BLaER1 treated with 17β-estradiol and CSF1 and Interleukin-3, amounts not matched to agents 10 nM and 100 nM (cell line): ENCODE measurements at regions not wholly inside any gene's neighbourhood (a gene's known extent, or its start where the extent isn't known, plus 50 kb on each side); places are given as distances from the start of the nearest gene placed in this dataset.
"Not testable (repeated sequence)": the region's sequence is repeated elsewhere in the genome, so short reads cannot be mapped to it uniquely, and the experiment has no call there.

Experiments used
- H3K27ac ChIP-seq, 11 experiments: shearing (Covaris generic); formaldehyde crosslinking; 2 replicates each; pipeline ENCODE4 v1.8.1; 2022
- H3K27me3 ChIP-seq, 11 experiments: shearing (Covaris generic); formaldehyde crosslinking; 2 replicates each; pipeline ENCODE4 v1.8.1; 2022
- H3K36me3 ChIP-seq, 11 experiments: shearing (Covaris generic); formaldehyde crosslinking; 2 replicates each; pipeline ENCODE4 v1.8.1; 2022
- H3K4me1 ChIP-seq, 10 experiments: shearing (Covaris generic); formaldehyde crosslinking; 2 replicates each; pipeline ENCODE4 v1.8.1; 2022
- H3K4me2 ChIP-seq, 11 experiments: shearing (Covaris generic); formaldehyde crosslinking; 2 replicates each; pipeline ENCODE4 v1.8.1; 2022
- H3K4me3 ChIP-seq, 10 experiments: shearing (Covaris generic); formaldehyde crosslinking; 2 replicates each; pipeline ENCODE4 v1.8.1; 2022
- H3K9ac ChIP-seq, 11 experiments: shearing (Covaris generic); formaldehyde crosslinking; 2 replicates each; pipeline ENCODE4 v1.8.1; 2022
- H3K9me3 ChIP-seq, 11 experiments: shearing (Covaris generic); formaldehyde crosslinking; replicated peaks in 1 of 11; 2 replicates each; pipeline ENCODE4 v1.8.1; 2022
- H4K20me1 ChIP-seq, 11 experiments: shearing (Covaris generic); formaldehyde crosslinking; 2 replicates each; pipeline ENCODE4 v1.8.1; 2022
- Cebpa-rat ChIP-seq, 11 experiments: shearing (Covaris generic); IDR thresholded peaks; 2 replicates each; pipeline ENCODE4 v1.8.1; 2022

GRCh38 chr1:94666797-94667196 lies 125.2 kb upstream of the F3 start:
- Histone ChIP-seq H3K4me2 (no peak overlapping the region), H3K4me1 (peaks cover 0 to 6% (median 0%) of the 10 kb centered on the region in 10 experiments; a peak in 3 of 20 replicates), H3K36me3 (no peaks in the 10 kb centered on the region), H3K4me3 (no peak overlapping the region), H4K20me1 (no peaks in the 10 kb centered on the region), H3K27ac (no peak overlapping the region), H3K9me3 (no peaks in the 10 kb centered on the region), H3K27me3 (no peaks in the 10 kb centered on the region), H3K9ac (no peak overlapping the region)
- TF ChIP-seq Cebpa-rat (IDR thresholded peaks at IDR 0.05), result no peak

- Histone ChIP-seq H3K4me3 (no peak overlapping the region), H3K9ac (no peak overlapping the region), H3K9me3 (no peaks in the 10 kb centered on the region), H3K4me2 (no peak overlapping the region), H3K4me1 (peaks cover 0 to 6% (median 0%) of the 10 kb centered on the region in 10 experiments; a peak in 3 of 20 replicates), H3K27ac (no peak overlapping the region), H3K27me3 (no peaks in the 10 kb centered on the region), H3K36me3 (no peaks in the 10 kb centered on the region), H4K20me1 (no peaks in the 10 kb centered on the region)
- TF ChIP-seq Cebpa-rat (IDR thresholded peaks at IDR 0.05), result no peak
Observed at GRCh38 chr1:94661431-94661932, 119.9 kb upstream of the F3 start.

- no peak for TF ChIP-seq Cebpa-rat (IDR thresholded peaks at IDR 0.05)
- Histone ChIP-seq H3K36me3 (no peaks in the 10 kb centered on the region), H3K4me3 (no peak overlapping the region), H3K9me3 (no peaks in the 10 kb centered on the region), H3K9ac (no peak overlapping the region), H3K27me3 (no peaks in the 10 kb centered on the region), H3K27ac (no peak overlapping the region), H3K4me2 (no peak overlapping the region), H3K4me1 (peaks cover 0 to 2% (median 0%) of the 10 kb centered on the region in 10 experiments; a peak in 3 of 20 replicates), H4K20me1 (no peaks in the 10 kb centered on the region)
Observed at GRCh38 chr1:94660994-94661393, 119.4 kb upstream of the F3 start.

GRCh38 chr1:94660258-94660657 lies 118.7 kb upstream of the F3 start:
- Histone ChIP-seq H3K27ac (no peak overlapping the region), H3K4me1 (no peaks in the 10 kb centered on the region), H3K9me3 (no peaks in the 10 kb centered on the region), H4K20me1 (no peaks in the 10 kb centered on the region), H3K4me2 (no peak overlapping the region), H3K9ac (no peak overlapping the region), H3K36me3 (no peaks in the 10 kb centered on the region), H3K27me3 (no peaks in the 10 kb centered on the region), H3K4me3 (no peak overlapping the region)
- no peak for TF ChIP-seq Cebpa-rat (IDR thresholded peaks at IDR 0.05)

GRCh38 chr1:94659202-94659601 lies 117.6 kb upstream of the F3 start:
- not testable (repeated sequence) for H3K9me3 ChIP-seq, H3K4me3 ChIP-seq, H3K27me3 ChIP-seq, H3K36me3 ChIP-seq, H4K20me1 ChIP-seq, H3K9ac ChIP-seq, H3K27ac ChIP-seq, H3K4me2 ChIP-seq, H3K4me1 ChIP-seq

GRCh38 chr1:94658221-94658620 lies 116.7 kb upstream of the F3 start:
- no peak overlapping the region for H3K4me2 ChIP-seq
- no peak overlapping the region for H3K27ac ChIP-seq
- H3K4me3 ChIP-seq, result no peak overlapping the region
- no peaks in the 10 kb centered on the region for H4K20me1 ChIP-seq
- H3K9me3 ChIP-seq, result no peaks in the 10 kb centered on the region
- no peak for TF ChIP-seq Cebpa-rat (IDR thresholded peaks at IDR 0.05)
- H3K9ac ChIP-seq, result no peak overlapping the region
- no peaks in the 10 kb centered on the region for H3K27me3 ChIP-seq
- H3K36me3 ChIP-seq, result no peaks in the 10 kb centered on the region
- no peaks in the 10 kb centered on the region for H3K4me1 ChIP-seq

GRCh38 chr1:94657776-94658175 lies 116.2 kb upstream of the F3 start:
- H3K4me2 ChIP-seq, H3K4me1 ChIP-seq, H3K36me3 ChIP-seq, H3K27me3 ChIP-seq, H4K20me1 ChIP-seq, H3K4me3 ChIP-seq, H3K27ac ChIP-seq, H3K9me3 ChIP-seq, H3K9ac ChIP-seq: not testable (repeated sequence)

- H3K36me3 ChIP-seq, result no peaks in the 10 kb centered on the region
- no peak overlapping the region for H3K27ac ChIP-seq
- no peaks in the 10 kb centered on the region for H3K4me1 ChIP-seq
- 0 out of 22 replicates have a peak, but pooled peaks cover 0 to 3% (median 0%) of the 10 kb centered on the region in 11 experiments for H3K9me3 ChIP-seq
- no peaks in the 10 kb centered on the region for H3K27me3 ChIP-seq
- H3K9ac ChIP-seq, result no peak overlapping the region
- H4K20me1 ChIP-seq, result no peaks in the 10 kb centered on the region
- no peak overlapping the region for H3K4me3 ChIP-seq
- no peak for TF ChIP-seq Cebpa-rat (IDR thresholded peaks at IDR 0.05)
- no peak overlapping the region for H3K4me2 ChIP-seq
Observed at GRCh38 chr1:94656967-94657366, 115.4 kb upstream of the F3 start.

GRCh38 chr1:94654919-94655318 lies 113.4 kb upstream of the F3 start:
- Histone ChIP-seq H3K4me1 (no peaks in the 10 kb centered on the region), H4K20me1 (no peaks in the 10 kb centered on the region), H3K27ac (no peak overlapping the region), H3K36me3 (no peaks in the 10 kb centered on the region), H3K27me3 (no peaks in the 10 kb centered on the region), H3K9ac (no peak overlapping the region), H3K4me3 (no peak overlapping the region), H3K9me3 (peaks cover 0 to 3% (median 0%) of the 10 kb centered on the region in 11 experiments; a peak in 1 of 22 replicates), H3K4me2 (no peak overlapping the region)
- TF ChIP-seq Cebpa-rat (IDR thresholded peaks at IDR 0.05), result no peak

- no peaks in the 10 kb centered on the region for H3K4me1 ChIP-seq
- H3K4me2 ChIP-seq, result no peak overlapping the region
- no peaks in the 10 kb centered on the region for H3K27me3 ChIP-seq
- peaks cover 0 to 3% (median 0%) of the 10 kb centered on the region in 11 experiments; a peak in 1 of 22 replicates for H3K9me3 ChIP-seq
- no peak for TF ChIP-seq Cebpa-rat (IDR thresholded peaks at IDR 0.05)
- H3K4me3 ChIP-seq, result no peak overlapping the region
- no peak overlapping the region for H3K9ac ChIP-seq
- no peaks in the 10 kb centered on the region for H3K36me3 ChIP-seq
- no peak overlapping the region for H3K27ac ChIP-seq
- H4K20me1 ChIP-seq, result no peaks in the 10 kb centered on the region
Observed at GRCh38 chr1:94654459-94654858, 112.9 kb upstream of the F3 start.
